GM12864 (cell line): ENCODE measurements at regions not wholly inside any gene's neighbourhood (a gene's known extent, or its start where the extent isn't known, plus 50 kb on each side); places are given as distances from the start of the nearest gene placed in this dataset.

ENCODE experiments used
- DNase-seq: peaks from one replicate; pipeline ENCODE4 v3.0.0-alpha.2; 2011; ENCODE audit warnings: low read depth
- H3K4me3 ChIP-seq: 2 replicates; pipeline ENCODE4 v1.5.1; 2011; ENCODE audit warnings: mild to moderate bottlenecking, low read depth, low read length, control low read depth
- TF ChIP-seq, protein P1 (sequence below): IDR thresholded peaks from 2 replicates; pipeline ENCODE4 v1.5.1; 2011; ENCODE audit warnings: low read depth, mild to moderate bottlenecking, moderate library complexity, low read length, control low read depth, inconsistent platforms; ENCODE audit errors: missing control alignments

DNA sequence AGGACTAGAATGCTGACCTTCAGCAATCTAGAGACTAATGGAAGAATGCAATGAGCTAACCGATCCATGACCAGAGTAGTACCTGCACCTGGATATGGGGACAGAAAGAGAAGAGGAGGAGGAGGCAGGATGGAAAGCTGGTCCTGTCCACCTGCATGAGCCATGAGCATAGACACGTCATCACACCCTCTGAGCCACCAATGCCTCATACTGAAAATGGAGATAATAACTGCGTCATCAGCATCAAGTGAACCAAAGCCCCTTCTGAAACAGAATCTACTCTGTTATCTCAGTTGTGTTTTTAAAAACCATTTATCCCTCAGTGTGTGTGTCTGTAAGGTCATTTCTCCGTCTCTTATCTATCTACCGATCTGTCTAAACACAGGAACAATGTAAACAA is 327.0 kb downstream of the BCL11B start:
- DNase-seq: no peak
- no peak overlapping the region for H3K4me3 ChIP-seq
- TF ChIP-seq, protein P1, sequence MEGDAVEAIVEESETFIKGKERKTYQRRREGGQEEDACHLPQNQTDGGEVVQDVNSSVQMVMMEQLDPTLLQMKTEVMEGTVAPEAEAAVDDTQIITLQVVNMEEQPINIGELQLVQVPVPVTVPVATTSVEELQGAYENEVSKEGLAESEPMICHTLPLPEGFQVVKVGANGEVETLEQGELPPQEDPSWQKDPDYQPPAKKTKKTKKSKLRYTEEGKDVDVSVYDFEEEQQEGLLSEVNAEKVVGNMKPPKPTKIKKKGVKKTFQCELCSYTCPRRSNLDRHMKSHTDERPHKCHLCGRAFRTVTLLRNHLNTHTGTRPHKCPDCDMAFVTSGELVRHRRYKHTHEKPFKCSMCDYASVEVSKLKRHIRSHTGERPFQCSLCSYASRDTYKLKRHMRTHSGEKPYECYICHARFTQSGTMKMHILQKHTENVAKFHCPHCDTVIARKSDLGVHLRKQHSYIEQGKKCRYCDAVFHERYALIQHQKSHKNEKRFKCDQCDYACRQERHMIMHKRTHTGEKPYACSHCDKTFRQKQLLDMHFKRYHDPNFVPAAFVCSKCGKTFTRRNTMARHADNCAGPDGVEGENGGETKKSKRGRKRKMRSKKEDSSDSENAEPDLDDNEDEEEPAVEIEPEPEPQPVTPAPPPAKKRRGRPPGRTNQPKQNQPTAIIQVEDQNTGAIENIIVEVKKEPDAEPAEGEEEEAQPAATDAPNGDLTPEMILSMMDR: no peak

DNA sequence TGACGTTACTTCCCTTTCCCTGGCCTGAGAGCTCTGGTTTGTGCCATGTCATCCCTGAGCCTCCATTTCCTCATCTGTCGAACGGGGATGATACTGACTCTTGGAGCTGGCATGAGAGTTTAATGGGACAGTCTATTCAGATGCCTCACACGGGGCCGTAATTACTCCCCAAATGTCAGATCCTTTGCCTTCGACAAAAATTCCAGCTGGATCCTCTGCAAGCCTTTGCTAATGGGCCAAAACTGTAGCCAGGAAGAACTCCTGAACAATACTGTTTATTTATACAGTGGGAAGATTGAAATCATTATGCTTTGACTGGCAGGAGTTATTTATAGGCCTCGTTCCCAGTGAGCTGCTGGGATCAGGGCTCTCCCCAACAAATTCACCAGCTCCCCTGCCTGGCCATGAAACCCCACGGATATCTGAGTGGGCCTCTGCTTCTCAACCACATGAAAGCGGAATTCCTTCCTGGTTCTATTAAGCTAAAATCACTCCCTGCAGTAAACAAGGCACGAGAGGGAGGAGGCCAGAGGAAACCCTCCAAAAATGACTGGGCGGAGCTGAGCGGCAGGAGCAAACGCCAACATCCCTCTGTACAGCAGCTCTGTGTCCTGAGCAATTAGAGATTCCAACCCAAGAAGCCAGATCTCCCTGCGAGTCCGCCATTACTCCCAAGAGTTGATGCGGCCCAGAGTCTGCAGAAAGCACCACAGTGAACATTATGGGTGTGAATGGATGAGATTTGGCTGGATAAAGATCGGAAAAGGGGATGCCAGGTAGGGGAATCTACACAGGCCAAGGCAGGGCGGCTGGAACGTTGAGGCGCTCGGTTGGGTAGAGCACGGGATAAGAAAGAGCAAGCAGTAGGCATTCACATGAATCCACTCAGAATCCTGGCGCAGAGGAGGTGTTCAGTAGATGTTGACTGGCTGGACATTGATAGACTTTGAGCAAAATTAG is 326.1 kb downstream of the BCL11B start:
- TF ChIP-seq, protein P1: no peak
- no peak overlapping the region for H3K4me3 ChIP-seq
- DNase-seq: no peak

DNA sequence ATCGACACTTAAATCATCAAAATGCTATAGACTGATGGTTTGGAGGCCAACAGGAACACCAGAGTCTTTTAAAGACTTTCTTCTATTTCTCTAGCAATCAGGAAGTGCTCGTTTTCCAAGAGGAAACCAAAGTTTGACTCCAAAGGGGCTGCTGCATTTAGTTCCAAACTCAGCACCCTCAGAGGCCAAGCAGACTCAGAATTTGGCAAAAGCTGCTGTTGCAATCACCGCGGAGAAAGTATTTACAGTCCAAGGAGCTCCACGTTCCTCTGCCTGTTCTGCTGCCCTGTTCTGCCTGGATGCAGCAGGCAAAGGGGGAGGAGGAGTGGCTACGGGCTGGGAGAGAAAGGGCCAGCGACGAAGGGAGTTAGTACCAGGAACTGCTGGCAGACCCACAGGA is 325.1 kb downstream of the BCL11B start:
- H3K4me3 ChIP-seq: no peak overlapping the region
- TF ChIP-seq, protein P1: no peak
- no peak for DNase-seq

DNA sequence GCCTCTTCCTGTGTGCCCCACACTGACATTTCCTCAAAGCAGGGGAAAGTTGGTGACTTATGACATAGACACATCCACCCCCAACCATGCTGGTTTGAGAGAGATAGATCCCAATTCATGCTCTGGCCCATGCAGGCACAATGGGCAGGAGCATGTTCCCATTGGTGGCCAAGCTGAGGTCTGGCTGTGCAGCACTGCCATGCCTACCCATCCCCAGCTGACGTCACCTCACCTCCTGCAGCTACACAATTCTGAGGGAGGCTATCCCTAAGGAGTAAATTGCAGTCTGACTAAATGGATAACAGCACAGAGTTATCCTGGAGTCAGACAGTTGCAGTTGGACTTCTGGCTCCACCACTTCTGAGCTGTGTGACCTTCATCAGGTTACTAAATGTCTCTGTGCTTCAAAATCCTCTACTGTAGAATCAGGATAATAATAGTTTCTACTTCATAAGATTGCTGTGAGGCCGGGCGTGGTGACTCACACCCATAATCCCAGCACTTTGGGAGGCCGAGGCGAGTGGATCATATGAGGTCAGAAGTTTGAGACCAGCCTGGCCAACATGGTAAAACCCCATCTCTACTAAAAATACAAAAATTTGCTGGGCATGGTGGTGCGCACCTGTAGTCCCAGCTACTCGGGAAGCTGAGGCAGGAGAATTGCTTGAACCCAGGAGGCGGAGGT is 323.9 kb downstream of the BCL11B start:
- TF ChIP-seq, protein P1: no peak
- H3K4me3 ChIP-seq: no peak overlapping the region
- DNase-seq: no peak

DNA sequence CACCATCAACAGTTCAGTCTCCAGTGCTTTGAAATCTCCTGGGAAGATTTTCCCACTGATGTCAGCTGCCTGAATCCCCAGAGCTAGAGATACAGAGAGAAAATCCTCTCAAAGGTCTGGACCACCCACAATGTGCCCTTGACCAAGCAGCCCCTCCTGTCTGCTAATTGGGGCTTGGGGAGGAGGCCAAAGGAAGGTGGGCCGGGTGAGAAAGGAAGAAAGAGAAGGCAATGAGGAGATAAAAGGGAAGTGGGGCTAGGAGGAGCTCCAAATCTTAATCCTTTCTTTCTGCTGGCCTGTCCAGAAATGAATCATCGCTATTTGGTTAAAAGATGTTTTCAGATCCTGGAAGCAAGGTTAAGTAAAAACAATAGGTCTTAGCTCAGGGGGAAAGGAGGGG is 322.9 kb downstream of the BCL11B start:
- no peak overlapping the region for H3K4me3 ChIP-seq
- no peak for DNase-seq
- TF ChIP-seq, protein P1: no peak

DNA sequence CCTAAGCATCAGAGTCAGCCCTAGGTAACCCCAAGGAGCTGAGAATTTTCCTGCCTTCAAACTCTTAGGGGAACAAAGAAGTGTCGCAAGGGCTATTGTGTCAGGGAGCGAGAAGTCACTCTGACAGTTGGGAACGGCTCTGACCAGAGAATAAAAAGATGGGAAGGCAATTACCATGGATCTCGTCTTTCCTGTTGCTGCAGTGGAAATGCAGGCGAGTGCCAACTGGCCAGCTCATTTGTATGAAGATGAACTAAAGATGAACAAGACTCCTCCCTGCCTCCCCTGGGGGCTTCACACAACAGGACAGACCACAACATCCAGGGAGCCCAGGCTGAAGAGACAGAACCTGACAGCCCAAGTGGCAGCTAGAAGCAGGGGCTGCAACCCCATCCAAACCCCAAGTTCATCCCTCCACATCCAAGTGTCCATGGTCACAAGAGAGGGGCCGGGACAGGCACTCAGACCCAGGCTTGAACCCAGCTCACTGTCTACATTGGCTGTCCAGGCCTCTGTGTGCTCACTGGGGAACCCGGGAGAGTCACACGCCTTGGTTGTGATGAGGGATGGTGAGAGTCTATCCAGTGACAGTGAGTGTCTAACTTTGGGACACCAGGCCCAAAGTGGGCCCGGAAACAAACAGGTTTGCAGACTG is 322.4 kb downstream of the BCL11B start:
- no peak for DNase-seq
- H3K4me3 ChIP-seq: no peak overlapping the region
- TF ChIP-seq, protein P1: no peak
